Testis (tissue), 2 donors: ENCODE measurements at regions not wholly inside any gene's neighbourhood (a gene's known extent, or its start where the extent isn't known, plus 50 kb on each side); places are given as distances from the start of the nearest gene placed in this dataset.
"Not testable (repeated sequence)": the region's sequence is repeated elsewhere in the genome, so short reads cannot be mapped to it uniquely, and the experiment has no call there.

Experiments used
- DNase-seq: peaks from one replicate; pipeline ENCODE4 v3.0.0-alpha.2; 2019
- H3K27ac ChIP-seq, 2 donors: fragments of 200-600 bp; sonication (generic); one replicate each; pipeline ENCODE4 v1.5.1; 2019
- H3K27me3 ChIP-seq: fragments of 200-600 bp; sonication (generic); one replicate; pipeline ENCODE4 v1.5.1; 2019
- H3K36me3 ChIP-seq: fragments of 200-600 bp; sonication (generic); one replicate; pipeline ENCODE4 v1.5.1; 2017; ENCODE audit warnings: low read depth; ENCODE audit errors: missing control alignments
- H3K4me1 ChIP-seq: fragments of 200-600 bp; sonication (generic); one replicate; pipeline ENCODE4 v1.5.1; 2019
- H3K4me3 ChIP-seq, 2 donors: fragments of 200-600 bp; sonication (generic); one replicate each; pipeline ENCODE4 v1.5.1; 2017 to 2019
- H3K9me3 ChIP-seq: fragments of 200-600 bp; sonication (generic); one replicate; pipeline ENCODE4 v1.5.1; 2017
- CTCF ChIP-seq, 3 experiments: fragments of 450-650 bp in 2 of 3; fragments of 200-600 bp in 1 of 3; sonication (generic) in 1 of 3; IDR thresholded peaks; one replicate each; pipeline ENCODE4 v1.5.1; 2016 to 2019; ENCODE audit warnings: antibody characterized with exemption in 3 of 3, mild to moderate bottlenecking in 2 of 3, moderate library complexity in 1 of 3
- POLR2A ChIP-seq: fragments of 450-650 bp; IDR thresholded peaks from one replicate; pipeline ENCODE4 v1.6.1; 2017; ENCODE audit warnings: antibody characterized with exemption, mild to moderate bottlenecking, moderate library complexity
- WGBS, 2 donors: methylation state at CpG; one replicate each; pipeline ENCODE4 v1.1.5; 2018; 5-methylcytosine and 5-hydroxymethylcytosine counted together
- intact Hi-C: fragments of 100-400 bp; cut with DNase I; formaldehyde crosslinking; loops from one replicate; pipeline ENCODE4 v1.15.1; 2023; ENCODE audit warnings: low total_unique reads

- Histone ChIP-seq H3K4me3 (no peak overlapping the region), H3K36me3 (no peaks in the 10 kb centered on the region), H3K9me3 (no peaks in the 10 kb centered on the region), H3K27me3 (no peaks in the 10 kb centered on the region), H3K4me1 (no peaks in the 10 kb centered on the region), H3K27ac (no peak overlapping the region)
- intact Hi-C loops = no loop called here
- no peak for TF ChIP-seq POLR2A
- no peak for DNase-seq
These were observed 394.2 kb downstream of the IRX2 start for GRCh38 chr5:2357309-2357708.

DNA sequence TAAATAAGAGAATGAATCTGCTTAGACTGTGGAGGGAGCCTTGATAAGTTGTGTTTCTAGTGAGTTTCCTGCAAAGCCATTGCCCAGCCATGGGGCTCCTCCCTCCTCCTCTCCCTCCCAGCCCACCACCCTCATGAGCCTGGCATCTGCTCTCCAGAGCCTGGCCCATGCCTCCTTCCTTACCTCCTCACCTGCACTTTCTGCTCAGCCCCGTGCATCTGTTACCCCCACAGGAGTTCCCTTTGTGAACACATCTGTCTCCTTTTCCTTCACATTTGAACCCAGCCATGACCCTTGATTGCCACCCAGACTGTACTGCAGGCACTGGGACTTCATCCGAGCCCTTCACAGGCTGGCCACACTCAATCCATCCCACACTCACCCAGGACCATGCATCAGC is 395.6 kb downstream of the IRX2 start:
- H3K4me1 ChIP-seq = no peaks in the 10 kb centered on the region
- intact Hi-C loops = no loop called here
- WGBS, 2 donors = 56 to 67% methylated on average over 2 of the region's 2 CpGs
- DNase-seq = no peak
- H3K9me3 ChIP-seq = no peaks in the 10 kb centered on the region
- H3K36me3 ChIP-seq = no peaks in the 10 kb centered on the region
- no peak for TF ChIP-seq POLR2A
- TF ChIP-seq CTCF (IDR thresholded peaks at IDR 0.05) = no peak
- no peak overlapping the region for H3K27ac ChIP-seq
- H3K27me3 ChIP-seq = no peaks in the 10 kb centered on the region
- no peak overlapping the region for H3K4me3 ChIP-seq

- Histone ChIP-seq H3K36me3 (no peaks in the 10 kb centered on the region), H3K4me1 (no peaks in the 10 kb centered on the region), H3K27ac (no peak overlapping the region), H3K4me3 (no peak overlapping the region), H3K9me3 (no peaks in the 10 kb centered on the region), H3K27me3 (no peaks in the 10 kb centered on the region)
- DNase-seq = no peak
- intact Hi-C loops = no loop called here
- 81 to 92% methylated on average over 8 to 10 of the region's 10 CpGs for WGBS, 2 donors
- TF ChIP-seq POLR2A = no peak
These were observed 397.5 kb downstream of the IRX2 start for GRCh38 chr5:2353871-2354440.

GRCh38 chr5:2353211-2353610 is 398.3 kb downstream of the IRX2 start:
- WGBS, 2 donors = 71 to 82% methylated on average over 5 of the region's 5 CpGs
- no peak for DNase-seq
- intact Hi-C loops = no loop called here

GRCh38 chr5:2352101-2352861 is 399.2 kb downstream of the IRX2 start:
- DNase-seq = no peak
- Histone ChIP-seq H3K4me3 (no peak overlapping the region), H3K4me1 (no peaks in the 10 kb centered on the region), H3K9me3 (no peaks in the 10 kb centered on the region), H3K36me3 (no peaks in the 10 kb centered on the region), H3K27ac (no peak overlapping the region), H3K27me3 (no peaks in the 10 kb centered on the region)
- TF ChIP-seq POLR2A = no peak
- no peak for TF ChIP-seq CTCF (IDR thresholded peaks at IDR 0.05)
- 85 to 91% methylated on average over 12 of the region's 12 CpGs for WGBS, 2 donors
- intact Hi-C loops = no loop called here

More at GRCh38 chr5:2353211-2353610, 398.3 kb downstream of the IRX2 start:
- H3K9me3 ChIP-seq = no peaks in the 10 kb centered on the region
- H3K4me1 ChIP-seq = no peaks in the 10 kb centered on the region
- H3K27ac ChIP-seq = no peak overlapping the region
- H3K36me3 ChIP-seq = no peaks in the 10 kb centered on the region
- no peak overlapping the region for H3K4me3 ChIP-seq
- no peaks in the 10 kb centered on the region for H3K27me3 ChIP-seq
- TF ChIP-seq CTCF (IDR thresholded peaks at IDR 0.05) (no peak), POLR2A (no peak)

DNA sequence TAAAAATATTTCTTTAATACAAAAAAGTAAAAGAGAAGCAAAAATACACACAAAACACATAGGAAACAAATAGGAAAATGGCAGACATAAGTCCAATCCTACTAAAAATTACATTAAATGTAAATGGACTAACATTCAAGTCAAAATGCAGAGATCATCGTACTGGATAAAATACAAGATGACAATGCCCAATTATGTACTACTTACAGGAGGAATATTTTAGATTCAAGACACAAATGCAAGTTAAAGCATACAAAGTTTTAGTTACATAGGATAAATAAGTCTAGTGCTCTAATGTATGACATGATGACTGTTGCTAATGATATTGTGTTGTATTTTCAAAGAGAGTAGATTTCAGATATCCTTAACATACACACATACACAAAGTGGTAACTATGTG is 401.7 kb downstream of the IRX2 start:
- 93 to 100% methylated on average over 1 of the region's 1 CpG for WGBS, 2 donors
- H3K27ac ChIP-seq, intact Hi-C loops: not testable (repeated sequence)

More for the DNA sequence above, 401.7 kb downstream of the IRX2 start:
- DNase-seq, H3K36me3 ChIP-seq, H3K27me3 ChIP-seq, H3K4me3 ChIP-seq, H3K9me3 ChIP-seq, H3K4me1 ChIP-seq: not testable (repeated sequence)
